Fibroblast of pulmonary artery (primary cell): ENCODE measurements at regions not wholly inside any gene's neighbourhood (a gene's known extent, or its start where the extent isn't known, plus 50 kb on each side); places are given as distances from the start of the nearest gene placed in this dataset.

ENCODE experiments used
- DNase-seq: peaks from one replicate; pipeline ENCODE4 v3.0.0-alpha.2; 2010; ENCODE audit warnings: low read depth
- H3K4me3 ChIP-seq: replicated peaks from 2 replicates; pipeline ENCODE4 v1.5.1; 2011; ENCODE audit warnings: low read depth, mild to moderate bottlenecking, control low read depth, low read length, moderate library complexity
- TF ChIP-seq, protein P1 (sequence below): IDR thresholded peaks from 2 replicates; pipeline ENCODE4 v1.5.1; 2011; ENCODE audit warnings: mild to moderate bottlenecking, control low read depth, low read length, inconsistent platforms; ENCODE audit errors: missing control alignments

DNA sequence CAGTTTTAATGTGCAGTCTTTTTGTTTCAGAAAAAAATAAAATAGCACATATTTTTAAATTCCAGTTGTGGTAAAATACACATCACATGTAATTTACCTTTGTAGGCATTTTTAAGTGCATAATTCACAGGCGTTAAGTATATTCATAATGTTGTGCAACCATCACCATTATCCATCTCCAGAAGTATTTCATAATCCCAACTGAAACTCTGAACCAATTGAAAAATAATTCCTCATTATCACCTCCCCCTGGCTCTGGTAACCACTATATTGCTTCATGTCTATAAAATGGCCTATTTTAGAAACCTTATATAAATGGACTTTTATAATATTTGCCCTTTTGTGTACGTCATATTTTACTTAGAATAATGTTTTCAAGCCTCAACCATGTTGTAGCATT lies 756.5 kb upstream of the KLHL1 start:
- no peak for DNase-seq
- no peak overlapping the region for H3K4me3 ChIP-seq
- TF ChIP-seq, protein P1, sequence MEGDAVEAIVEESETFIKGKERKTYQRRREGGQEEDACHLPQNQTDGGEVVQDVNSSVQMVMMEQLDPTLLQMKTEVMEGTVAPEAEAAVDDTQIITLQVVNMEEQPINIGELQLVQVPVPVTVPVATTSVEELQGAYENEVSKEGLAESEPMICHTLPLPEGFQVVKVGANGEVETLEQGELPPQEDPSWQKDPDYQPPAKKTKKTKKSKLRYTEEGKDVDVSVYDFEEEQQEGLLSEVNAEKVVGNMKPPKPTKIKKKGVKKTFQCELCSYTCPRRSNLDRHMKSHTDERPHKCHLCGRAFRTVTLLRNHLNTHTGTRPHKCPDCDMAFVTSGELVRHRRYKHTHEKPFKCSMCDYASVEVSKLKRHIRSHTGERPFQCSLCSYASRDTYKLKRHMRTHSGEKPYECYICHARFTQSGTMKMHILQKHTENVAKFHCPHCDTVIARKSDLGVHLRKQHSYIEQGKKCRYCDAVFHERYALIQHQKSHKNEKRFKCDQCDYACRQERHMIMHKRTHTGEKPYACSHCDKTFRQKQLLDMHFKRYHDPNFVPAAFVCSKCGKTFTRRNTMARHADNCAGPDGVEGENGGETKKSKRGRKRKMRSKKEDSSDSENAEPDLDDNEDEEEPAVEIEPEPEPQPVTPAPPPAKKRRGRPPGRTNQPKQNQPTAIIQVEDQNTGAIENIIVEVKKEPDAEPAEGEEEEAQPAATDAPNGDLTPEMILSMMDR: no peak

DNA sequence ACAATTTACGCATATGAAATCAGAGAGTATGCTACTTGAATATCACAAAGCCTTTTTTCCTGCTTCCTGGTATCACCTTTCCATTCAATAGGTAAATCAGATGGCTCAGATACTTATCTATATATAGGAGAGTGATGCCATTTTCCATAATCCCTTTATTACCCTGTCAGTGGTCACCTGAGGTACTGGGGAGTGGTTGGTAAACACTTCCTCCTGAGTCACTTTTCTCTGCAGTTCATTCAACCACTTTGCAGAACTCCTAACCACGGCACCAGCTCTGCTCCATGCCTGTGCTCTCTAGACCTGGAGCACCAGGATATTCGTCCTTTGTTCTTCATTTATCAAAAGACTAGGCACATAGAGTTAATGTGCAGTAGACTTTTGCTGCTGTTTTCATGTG lies 748.5 kb upstream of the KLHL1 start:
- no peak overlapping the region for H3K4me3 ChIP-seq
- no peak for DNase-seq
- TF ChIP-seq, protein P1: no peak

DNA sequence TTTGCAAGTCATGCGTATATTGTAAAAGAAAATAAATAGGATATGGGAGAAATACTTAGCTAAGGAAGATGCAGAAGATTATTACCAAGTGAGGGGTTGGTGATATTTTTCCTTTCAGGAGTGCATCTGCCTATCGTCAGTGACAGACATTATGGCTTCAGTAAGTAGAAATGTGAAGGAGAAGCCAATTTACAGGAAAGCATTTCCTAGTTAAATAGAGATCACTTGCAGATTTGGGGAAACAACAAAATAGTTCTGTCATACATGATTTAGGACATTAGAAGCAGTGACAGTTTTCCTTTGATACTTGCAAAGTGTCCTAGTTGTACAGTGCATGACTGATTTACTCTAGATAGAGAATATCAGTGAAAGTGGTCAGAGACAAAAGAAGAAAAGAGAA lies 747.8 kb upstream of the KLHL1 start:
- TF ChIP-seq, protein P1: no peak
- no peak for DNase-seq
- H3K4me3 ChIP-seq: no peak overlapping the region

DNA sequence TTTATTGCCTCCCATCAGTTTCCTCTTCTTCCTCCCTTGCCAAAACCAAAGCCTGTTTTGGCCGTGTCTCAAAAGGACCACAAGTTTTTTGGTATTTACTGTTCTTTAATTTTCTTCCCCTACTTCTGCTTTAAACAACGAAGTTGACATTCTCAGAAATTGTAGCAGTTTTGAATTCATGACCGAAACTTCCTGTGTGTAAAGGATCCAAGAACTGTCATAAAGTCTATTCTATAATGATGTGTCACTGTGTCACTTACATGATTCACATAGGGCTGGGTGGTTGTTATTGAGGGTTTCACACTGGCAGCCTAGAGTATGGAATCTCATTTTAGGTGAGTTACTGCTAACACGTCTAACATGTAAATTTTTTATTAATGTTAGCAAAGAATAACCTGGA lies 741.0 kb upstream of the KLHL1 start:
- no peak for DNase-seq
- H3K4me3 ChIP-seq: no peak overlapping the region
- TF ChIP-seq, protein P1: no peak

DNA sequence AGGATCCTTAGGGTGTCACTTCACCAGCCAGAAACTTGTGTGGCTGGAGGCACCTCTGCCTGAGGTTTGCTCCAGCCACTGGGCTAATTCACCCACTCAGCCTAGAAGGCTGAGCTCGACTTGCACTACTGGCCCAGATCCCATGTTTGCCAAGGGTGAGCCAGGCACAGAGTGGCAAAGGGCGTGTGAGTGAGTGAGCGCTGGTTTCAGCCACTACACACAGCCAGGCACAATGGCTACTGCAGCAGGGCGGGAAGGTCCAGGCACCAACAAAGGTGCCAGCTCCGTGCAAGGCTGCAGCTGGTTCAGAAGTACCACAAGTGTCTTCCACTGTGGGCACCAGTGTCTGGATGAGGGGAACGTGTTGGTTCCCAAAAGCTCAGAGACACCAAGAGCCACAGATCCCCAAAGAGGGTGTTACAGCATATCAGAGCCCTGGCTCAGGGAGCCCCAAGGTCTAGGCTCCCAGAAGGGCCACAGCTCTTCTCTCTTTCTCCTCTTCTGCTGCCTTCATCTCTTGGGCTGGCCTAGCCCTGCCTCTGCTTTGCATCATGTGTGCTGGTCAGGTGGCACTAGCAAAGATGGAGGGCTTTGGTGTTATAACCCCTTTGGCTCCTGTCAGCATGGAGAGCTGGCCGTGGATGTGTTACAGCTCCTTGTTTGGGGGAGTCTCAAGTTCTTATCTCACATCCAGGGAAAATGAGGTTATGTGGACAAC lies 736.3 kb upstream of the KLHL1 start:
- H3K4me3 ChIP-seq: no peak overlapping the region
- TF ChIP-seq, protein P1: no peak
- no peak for DNase-seq

DNA sequence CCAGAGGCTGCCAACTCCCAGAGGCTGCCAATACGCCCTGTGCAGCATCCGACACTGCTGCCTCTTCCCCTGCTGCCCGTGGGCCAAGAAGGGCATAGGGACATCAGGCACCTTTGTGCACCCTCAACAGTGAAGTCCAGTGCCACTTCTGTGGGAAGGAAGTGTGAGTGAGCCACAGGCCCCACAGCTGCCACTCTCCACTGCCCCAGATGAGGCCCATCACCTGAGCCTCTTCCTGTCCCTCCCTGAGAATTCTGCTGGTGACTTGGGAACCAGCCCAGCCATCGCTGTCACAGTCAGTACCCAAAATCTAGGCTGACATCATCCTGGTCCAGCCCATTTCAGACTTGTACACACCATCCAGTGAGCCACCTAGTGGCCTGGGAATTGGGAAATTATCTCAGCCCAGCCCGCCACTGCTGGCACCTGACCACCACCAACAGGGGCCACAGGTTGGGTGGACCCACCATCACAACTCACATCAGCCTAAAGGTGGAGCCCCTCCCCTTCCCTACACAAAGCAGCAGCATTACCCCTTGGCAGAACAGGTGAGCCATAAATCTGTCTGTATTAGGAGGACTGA lies 733.9 kb upstream of the KLHL1 start:
- H3K4me3 ChIP-seq: no peak overlapping the region
- no peak for DNase-seq
- TF ChIP-seq, protein P1: no peak
